ENCODE measurements at regions not wholly inside any gene's neighbourhood (a gene's known extent, or its start where the extent isn't known, plus 50 kb on each side); places are given as distances from the start of the nearest gene placed in this dataset.
"Not testable (repeated sequence)": the region's sequence is repeated elsewhere in the genome, so short reads cannot be mapped to it uniquely, and the experiment has no call there.

DNA sequence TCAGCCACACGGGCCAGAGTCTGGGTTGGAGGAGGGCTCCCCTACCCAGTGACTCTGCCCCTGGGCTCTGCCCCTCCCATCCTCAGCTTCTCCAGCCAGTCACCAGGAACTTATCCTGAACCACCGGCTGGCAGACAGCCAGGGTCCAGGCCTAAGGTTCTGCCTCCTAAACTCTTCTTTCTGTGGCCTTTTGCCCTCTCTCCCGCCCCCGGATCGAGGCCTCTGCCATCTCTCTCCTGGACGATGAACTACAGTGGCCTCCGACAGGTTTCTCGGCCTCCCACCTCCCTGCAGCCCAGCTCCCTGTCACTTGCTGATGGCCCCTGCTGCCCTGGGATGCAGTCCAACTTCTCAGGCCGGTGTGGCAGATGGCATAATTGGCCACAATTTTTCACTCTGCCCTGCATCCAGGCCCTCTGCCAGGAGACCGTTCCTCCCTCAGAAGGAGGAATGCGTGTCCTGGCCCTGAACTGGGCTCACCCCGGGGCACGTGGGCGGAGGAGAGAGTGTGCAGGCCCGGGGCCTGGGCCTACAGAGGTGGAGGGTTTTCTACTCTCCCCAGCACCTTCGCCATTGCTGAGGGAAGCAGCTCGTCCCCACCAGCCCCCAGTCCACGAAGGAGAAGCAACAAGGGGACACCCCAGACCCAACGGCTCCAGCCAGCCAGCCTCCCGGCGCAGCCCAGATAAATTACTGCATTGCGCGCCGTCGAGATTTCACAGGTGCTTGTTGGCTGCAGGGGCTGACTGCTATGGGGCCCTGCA lies 81.9 kb upstream of the LRPAP1 start:
- DNase-seq (ENCODE audit: low spot score): no peak

DNA sequence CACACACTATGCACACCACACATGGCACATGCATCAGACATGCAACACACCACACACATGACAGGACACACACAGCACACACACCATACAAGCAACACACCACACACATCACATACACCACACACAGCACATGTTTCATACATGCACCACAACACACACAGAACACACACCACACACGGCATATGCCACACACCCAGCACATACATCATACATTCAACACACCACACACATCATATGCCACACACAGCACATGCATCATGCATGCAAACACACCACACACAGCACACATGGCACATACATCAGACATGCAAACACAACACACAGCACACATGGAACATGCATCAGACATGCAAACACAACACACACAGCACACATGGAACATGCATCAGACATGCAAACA lies 80.7 kb upstream of the LRPAP1 start:
- DNase-seq (ENCODE audit: low spot score): no peak

DNA sequence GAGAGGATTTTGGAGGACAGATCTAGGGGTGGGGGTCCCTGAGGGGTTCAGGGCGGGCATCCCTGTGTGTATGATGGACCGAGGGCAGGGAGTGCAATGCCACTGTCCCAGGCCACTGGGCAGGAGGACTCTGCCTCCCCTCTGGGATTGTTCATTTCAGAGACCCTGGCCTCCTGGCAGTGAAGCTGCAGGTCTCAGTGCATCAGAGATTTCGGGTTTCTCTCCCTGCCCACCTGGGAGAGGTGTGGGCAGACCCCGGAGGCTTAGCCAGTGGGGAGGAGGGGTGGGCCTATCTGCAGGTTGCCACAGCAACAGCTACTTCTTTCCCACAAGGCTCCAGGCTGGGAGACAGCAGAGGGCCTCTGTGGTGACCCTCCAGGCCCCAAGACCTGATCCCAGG lies 80.1 kb upstream of the LRPAP1 start:
- no peak for DNase-seq (ENCODE audit: low spot score)

- no peak for DNase-seq (ENCODE audit: low spot score)
These were observed 79.6 kb upstream of the LRPAP1 start for GRCh38 chr4:3611778-3612177.

DNA sequence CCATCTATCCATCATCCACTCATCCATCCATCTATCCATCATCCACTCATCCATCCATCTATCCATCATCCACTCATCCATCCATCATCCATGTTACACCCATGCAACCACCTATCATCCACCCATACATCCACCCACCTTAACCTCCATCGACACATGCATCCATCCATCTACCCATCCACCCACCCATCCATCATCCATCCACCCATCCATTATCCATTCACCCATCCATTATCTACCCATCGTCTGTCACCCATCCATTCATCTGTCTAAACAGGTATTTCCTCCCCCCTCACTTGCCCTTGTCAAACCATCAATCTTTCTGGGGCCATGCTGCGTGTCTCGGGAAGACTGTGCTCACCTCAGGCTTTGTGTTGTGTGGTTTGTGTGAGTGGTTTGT lies 78.6 kb upstream of the LRPAP1 start:
- DNase-seq (ENCODE audit: low spot score): not testable (repeated sequence)

- DNase-seq (ENCODE audit: low spot score): not testable (repeated sequence)
These were observed 77.7 kb upstream of the LRPAP1 start for GRCh38 chr4:3609905-3610304.

GRCh38 chr4:3607690-3608552 lies 75.7 kb upstream of the LRPAP1 start:
- DNase-seq (ENCODE audit: low spot score): no peak

DNA sequence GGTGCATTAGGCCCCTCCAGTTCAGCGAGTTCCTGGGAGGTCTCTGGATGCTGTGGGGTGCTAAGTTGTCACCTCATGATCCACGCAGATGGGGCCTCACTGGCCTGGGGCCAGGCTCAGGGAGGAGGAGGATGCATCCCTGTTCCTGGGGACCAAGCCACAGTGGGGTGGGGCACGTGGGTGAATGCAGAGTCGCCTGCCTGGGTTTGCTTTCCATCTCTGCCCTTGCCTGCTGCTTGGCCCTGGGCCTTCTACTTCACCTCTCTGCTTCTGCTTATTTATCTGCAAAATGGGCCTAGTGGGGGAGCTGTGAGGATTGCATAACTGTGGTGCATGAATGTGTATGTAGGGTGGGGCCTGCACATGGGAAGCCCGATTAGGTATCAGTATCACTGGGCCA lies 74.6 kb upstream of the LRPAP1 start:
- DNase-seq (ENCODE audit: low spot score): not testable (repeated sequence)

GRCh38 chr4:3606271-3606670 lies 74.0 kb upstream of the LRPAP1 start:
- not testable (repeated sequence) for DNase-seq (ENCODE audit: low spot score)

- DNase-seq (ENCODE audit: low spot score): no peak
These were observed 73.3 kb upstream of the LRPAP1 start for GRCh38 chr4:3605491-3605890.

DNA sequence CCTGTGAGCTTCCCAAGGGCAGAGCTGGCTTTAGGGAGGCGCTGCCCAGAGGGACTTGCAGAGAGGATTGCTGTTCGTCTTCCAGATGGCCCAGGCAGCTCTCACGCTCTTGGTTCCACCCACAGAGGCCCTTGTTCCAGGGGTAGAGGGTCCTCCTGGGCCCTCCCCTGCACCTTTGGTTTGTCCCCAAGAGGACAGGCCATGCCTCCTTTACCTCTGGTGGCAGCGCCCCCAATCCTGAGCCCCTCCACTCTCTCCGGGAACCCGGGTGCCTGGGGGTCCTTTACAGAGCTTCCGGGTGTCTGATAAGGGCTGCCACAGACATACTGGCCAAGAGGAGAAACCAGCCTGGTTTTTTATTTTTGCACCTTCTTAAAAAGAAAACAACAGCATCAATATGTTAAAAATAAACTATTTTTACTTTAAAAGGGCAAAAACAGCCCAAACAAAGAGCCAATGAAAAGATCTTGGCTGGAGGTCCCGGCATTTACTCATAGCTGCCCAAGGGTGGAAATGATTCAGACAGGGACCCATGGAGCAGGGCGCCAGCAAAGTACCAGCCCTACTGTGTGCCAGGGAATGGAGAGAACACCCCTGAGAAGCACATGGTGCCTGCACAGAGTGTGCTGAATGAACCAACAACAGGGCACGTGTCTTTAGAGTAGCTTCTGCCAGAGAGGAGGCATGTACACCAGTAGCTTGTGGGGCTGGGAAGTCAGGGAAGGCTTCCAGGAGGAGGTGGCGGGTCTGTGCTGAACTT lies 70.8 kb upstream of the LRPAP1 start:
- not testable (repeated sequence) for DNase-seq (ENCODE audit: low spot score)

GRCh38 chr4:3601992-3602391 lies 69.8 kb upstream of the LRPAP1 start:
- DNase-seq (ENCODE audit: low spot score): no peak

DNA sequence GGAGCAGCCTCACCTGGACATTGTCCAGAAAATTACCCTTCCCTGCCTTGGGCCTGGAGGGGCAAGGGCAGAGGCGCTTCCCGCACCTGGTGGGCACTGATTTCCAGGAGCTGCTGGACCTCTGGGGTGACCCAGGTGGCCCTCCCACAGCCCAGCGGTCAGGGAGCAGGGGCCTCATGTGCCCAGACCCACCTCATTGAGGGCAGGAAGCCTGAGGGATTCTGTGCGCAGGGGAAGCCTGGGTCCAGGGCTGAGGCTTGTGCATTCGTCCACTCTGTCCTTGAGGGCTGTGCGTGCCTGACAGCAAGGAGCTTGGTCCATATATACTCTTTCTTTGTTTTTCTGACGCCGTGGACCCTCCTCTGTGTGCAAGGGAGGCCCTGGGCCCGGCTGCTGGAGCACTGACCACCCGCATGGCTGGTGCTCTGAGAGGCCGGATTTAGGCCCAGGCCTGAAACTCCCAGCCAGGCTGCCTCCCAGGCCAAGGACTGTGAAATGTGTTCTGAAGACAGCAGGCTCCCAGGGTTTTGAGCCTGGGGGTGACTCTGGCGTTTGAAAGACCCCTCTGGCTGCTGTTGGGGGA lies 69.0 kb upstream of the LRPAP1 start:
- DNase-seq (ENCODE audit: low spot score): not testable (repeated sequence)

DNA sequence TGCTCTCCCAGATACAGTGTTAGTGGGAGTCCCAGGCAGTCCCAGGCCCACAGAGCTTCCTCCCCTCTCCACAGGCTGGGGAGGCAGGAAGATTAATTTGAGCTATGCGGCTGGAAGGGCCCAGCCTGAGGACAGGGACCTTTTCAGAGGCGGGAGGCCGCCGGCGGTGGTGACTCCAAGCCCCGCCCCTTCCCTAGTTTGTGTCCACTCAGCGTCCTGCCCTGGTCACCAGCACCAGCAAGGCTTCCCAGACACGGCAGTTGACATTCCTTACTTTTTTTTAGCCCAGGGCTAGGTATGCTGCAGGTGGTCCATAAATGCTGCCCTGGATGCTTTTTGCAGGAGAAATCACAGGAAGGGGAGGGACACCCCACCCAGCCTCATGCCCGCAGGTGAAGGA lies 67.7 kb upstream of the LRPAP1 start:
- DNase-seq (ENCODE audit: low spot score): no peak

DNA sequence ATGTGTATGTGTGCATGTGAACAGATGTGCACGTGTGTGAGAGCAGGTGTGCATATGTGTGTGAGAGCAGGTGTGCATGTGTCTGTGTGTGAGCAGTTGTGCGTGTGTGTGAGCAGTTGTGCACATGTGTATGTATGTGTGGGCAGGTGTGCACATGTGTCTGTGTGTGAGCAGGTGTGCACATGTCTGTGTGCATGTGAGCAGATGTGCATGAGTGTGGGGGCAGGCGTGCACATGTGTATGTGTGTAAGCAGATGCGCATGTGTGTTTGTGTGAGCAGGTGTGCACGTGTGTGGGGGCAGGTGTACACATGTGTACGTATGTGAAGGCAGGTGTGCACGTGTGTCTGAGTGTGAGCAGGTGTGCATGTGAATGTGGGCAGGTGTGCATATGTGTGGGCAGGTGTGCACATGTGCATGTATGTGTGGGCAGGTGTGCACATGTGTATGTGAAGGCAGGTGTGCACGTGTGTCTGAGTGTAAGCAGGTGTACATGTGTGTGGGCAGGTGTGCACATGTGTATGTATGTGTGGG lies 66.5 kb upstream of the LRPAP1 start:
- no peak for DNase-seq (ENCODE audit: low spot score)

DNA sequence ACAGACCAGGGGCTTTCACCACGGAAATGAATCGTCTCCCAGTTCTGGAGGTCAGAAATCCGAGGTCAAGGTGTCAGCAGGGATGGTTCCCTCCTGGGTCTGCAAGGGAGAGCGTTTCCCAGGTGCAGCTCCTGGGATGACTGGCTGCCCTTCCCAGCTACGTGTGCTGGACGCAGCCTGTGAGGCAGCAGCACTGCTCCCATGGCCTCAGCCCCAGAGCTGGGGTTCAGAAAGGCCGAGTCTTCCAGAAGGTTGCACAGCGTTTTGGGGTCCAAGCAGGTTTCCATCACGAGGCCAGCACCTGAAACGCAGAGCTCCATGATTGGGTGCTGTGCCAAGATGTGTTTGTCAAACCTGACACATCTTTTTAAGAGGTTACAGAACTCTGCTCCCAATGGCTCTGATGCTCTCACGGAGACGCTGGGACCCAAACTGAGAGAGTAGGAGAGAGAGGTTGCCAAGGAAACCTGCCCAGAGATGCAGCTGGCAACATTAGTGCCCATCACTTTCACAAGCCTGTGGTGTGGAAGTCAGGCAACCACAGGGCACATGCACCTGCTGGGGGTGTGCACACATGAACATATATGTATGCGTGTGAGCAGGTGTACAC lies 65.8 kb upstream of the LRPAP1 start:
- not testable (repeated sequence) for DNase-seq (ENCODE audit: low spot score)

DNA sequence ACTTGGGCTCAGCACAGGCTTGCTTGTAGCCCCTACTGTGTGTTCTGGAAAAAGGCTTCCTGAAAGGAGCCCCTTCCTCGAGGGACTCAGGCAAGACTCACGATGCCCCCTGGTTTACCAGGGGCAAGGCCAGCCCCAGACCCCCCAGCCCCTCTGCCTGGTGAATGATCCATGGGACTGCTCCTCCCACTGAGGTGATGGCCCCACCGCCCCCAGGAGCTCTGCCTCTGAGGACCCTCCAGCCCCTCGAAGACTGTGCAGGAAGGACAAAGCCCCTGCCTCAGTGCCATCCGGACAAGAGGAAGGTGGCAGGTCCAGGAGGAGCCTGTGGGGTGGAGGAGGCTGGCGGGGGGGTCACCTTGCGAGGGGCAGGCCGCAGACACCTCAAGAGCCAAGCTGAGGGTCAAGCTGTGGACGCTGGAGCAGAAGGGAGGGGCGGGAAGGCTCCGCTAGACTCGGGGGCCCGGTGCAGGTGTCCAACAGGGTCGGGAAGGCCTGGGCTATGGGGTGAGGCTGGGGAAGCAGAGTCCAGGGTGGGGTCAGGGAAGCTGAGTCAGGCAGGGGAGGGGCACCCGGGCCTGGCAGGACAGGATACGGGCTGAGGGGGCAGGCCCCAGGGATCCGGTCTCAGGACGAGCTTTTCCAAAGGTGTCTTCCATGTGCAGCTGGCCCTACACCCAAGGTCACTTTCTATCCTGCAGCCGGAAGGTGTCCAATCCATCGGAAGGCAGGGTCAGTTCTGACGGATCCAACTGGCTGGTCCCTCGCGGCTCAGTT lies 64.9 kb upstream of the LRPAP1 start:
- not testable (repeated sequence) for DNase-seq (ENCODE audit: low spot score)

DNA sequence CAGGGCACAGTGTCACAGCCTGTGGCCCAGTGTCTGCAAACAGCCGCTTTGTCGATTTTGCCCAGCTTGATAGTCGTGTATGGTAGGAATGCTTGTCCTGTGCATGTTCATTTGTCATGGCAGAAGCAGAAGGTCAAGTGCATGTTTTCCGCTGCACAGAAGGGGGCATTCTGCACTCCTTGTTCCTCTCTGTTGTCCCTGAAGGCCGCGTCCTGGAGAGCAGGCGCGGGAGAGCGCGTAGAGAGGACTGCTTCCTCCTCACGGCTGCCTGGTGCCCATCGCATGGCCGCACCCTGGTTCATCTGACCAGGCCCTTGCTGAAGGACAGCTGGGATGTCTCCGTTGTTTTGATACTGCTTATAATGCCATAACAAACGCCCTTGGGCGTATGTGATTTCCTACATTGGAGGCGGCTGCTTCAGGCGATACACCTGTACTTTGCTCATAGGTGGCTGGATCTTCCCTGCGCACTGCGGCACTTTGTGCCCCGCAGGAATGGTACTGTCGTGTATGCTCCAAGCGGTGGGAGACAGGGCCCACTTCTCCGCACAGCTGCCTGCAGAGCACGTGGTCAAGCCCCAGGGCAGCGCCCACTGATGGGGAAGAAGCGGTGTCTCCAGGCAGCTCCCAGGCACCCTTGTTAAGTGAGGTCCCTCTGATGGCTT lies 63.5 kb upstream of the LRPAP1 start:
- DNase-seq (ENCODE audit: low spot score): not testable (repeated sequence)

- not testable (repeated sequence) for DNase-seq (ENCODE audit: low spot score)
These were observed 62.5 kb upstream of the LRPAP1 start for GRCh38 chr4:3594751-3595150.

All from RKO (cell line).